NCI-H2107 treated with DMSO at 0.1 percent for 48 hours (cell line): ENCODE measurements at regions not wholly inside any gene's neighbourhood (a gene's known extent, or its start where the extent isn't known, plus 50 kb on each side); places are given as distances from the start of the nearest gene placed in this dataset.
"Not testable (repeated sequence)": the region's sequence is repeated elsewhere in the genome, so short reads cannot be mapped to it uniquely, and the experiment has no call there.

ENCODE experiments used
- DNase-seq: peaks from one replicate; lab custom pipeline; 2025; ENCODE audit not compliant: unreplicated experiment; lab: John Stamatoyannopoulos, UW

GRCh38 chr4:129972257-129972656 lies 876.3 kb downstream of the C4orf33 start:
- no peak for DNase-seq

- no peak for DNase-seq
Observed at GRCh38 chr4:129974730-129975129, 878.8 kb downstream of the C4orf33 start.

GRCh38 chr4:129978315-129978714 lies 882.4 kb downstream of the C4orf33 start:
- no peak for DNase-seq

GRCh38 chr4:129988957-129989356 lies 893.0 kb downstream of the C4orf33 start:
- no peak for DNase-seq

GRCh38 chr4:129994715-129995114 lies 898.8 kb downstream of the C4orf33 start:
- no peak for DNase-seq

GRCh38 chr4:129998436-129999150 lies 902.6 kb downstream of the C4orf33 start:
- no peak for DNase-seq

- DNase-seq, result no peak
Observed at GRCh38 chr4:129999156-129999555, 903.2 kb downstream of the C4orf33 start.

- DNase-seq, result no peak
Observed at GRCh38 chr4:130008461-130008860, 912.5 kb downstream of the C4orf33 start.

GRCh38 chr4:130012806-130013205 lies 916.9 kb downstream of the C4orf33 start:
- DNase-seq, result not testable (repeated sequence)

- DNase-seq, result no peak
Observed at GRCh38 chr4:130021706-130022105, 925.8 kb downstream of the C4orf33 start.

GRCh38 chr4:130023088-130023487 lies 927.1 kb downstream of the C4orf33 start:
- DNase-seq, result no peak

- peak; percentile 35 for DNase-seq
Observed at GRCh38 chr4:130025701-130026100, 929.7 kb downstream of the C4orf33 start.

- peak; percentile 90 for DNase-seq
Observed at GRCh38 chr4:130026185-130026584, 930.2 kb downstream of the C4orf33 start.

- no peak for DNase-seq
Observed at GRCh38 chr4:130027973-130028372, 932.0 kb downstream of the C4orf33 start.

- DNase-seq, result peak; percentile 14
Observed at GRCh38 chr4:130028552-130028951, 932.6 kb downstream of the C4orf33 start.

- no peak for DNase-seq
Observed at GRCh38 chr4:130029442-130029841, 933.5 kb downstream of the C4orf33 start.

GRCh38 chr4:130031858-130032257 lies 935.9 kb downstream of the C4orf33 start:
- no peak for DNase-seq

GRCh38 chr4:130033657-130034056 lies 937.7 kb downstream of the C4orf33 start:
- not testable (repeated sequence) for DNase-seq

- no peak for DNase-seq
Observed at GRCh38 chr4:130034876-130035275, 938.9 kb downstream of the C4orf33 start.

- no peak for DNase-seq
Observed at GRCh38 chr4:130035391-130035790, 939.4 kb downstream of the C4orf33 start.

- not testable (repeated sequence) for DNase-seq
Observed at GRCh38 chr4:130037866-130038265, 941.9 kb downstream of the C4orf33 start.

- not testable (repeated sequence) for DNase-seq
Observed at GRCh38 chr4:130038540-130038939, 942.6 kb downstream of the C4orf33 start.

- no peak for DNase-seq
Observed at GRCh38 chr4:130043732-130044160, 947.8 kb downstream of the C4orf33 start.
